GM23248 (cell line): ENCODE measurements at regions not wholly inside any gene's neighbourhood (a gene's known extent, or its start where the extent isn't known, plus 50 kb on each side); places are given as distances from the start of the nearest gene placed in this dataset.

ENCODE experiments used
- EZH2 ChIP-seq: fragments of 200-600 bp; sonication (generic); IDR thresholded peaks from 2 replicates; pipeline ENCODE4 v1.6.1; 2018; ENCODE audit warnings: antibody characterized with exemption, mild to moderate bottlenecking; ENCODE audit not compliant: insufficient read depth, poor library complexity, severe bottlenecking
- EZH2phosphoT487 ChIP-seq: fragments of 200-600 bp; sonication (generic); IDR thresholded peaks from 2 replicates; pipeline ENCODE4 v1.6.1; 2018; ENCODE audit warnings: antibody characterized with exemption, moderate library complexity, mild to moderate bottlenecking, low read depth; ENCODE audit not compliant: insufficient read depth

DNA sequence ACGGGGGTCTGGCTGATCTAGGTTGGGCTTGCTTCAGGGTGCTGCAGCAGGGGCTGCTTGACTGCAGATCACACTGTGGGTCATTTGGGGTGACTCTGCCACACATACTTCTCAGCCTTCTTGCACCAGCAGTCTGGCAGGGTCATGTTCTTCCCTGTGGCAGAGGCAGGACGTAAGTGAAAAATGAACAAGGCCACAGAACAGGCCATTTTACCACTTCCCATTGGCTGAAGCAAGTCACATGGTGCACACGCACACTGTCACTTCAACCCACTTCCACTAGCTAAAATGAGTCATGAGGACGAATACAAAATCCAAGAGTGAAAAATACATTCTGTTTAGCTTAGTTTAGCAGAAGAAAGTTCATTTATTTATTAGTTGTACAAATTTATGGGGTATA, 168.6 kb upstream of the GGTLC1 start:
- TF ChIP-seq EZH2phosphoT487 (no peak), EZH2 (no peak)
